Pancreas (tissue), 10 donors: ENCODE measurements at regions not wholly inside any gene's neighbourhood (a gene's known extent, or its start where the extent isn't known, plus 50 kb on each side); places are given as distances from the start of the nearest gene placed in this dataset.

Experiments used
- ATAC-seq, 4 donors: fragments of 200-7000 bp; cut with Tn5 transposase; one replicate each; pipeline versions ENCODE4 v1.8.0 to v1.9.1; 2020; ENCODE audit warnings: mild to moderate bottlenecking in 4 of 4, moderate library complexity in 4 of 4
- DNase-seq, 6 donors: peaks; one replicate each; pipeline ENCODE4 v3.0.0-alpha.2; 2020
- FAIRE-seq: peaks from 2 replicates; lab custom pipeline; 2012; peaks lifted over from hg19 to GRCh38; lab: Jason Lieb, UNC
- H3K27ac ChIP-seq, 4 donors: fragments of 200-600 bp; sonication (generic); 1 replicate in 3 of 4; 2 replicates in 1 of 4; pipeline versions ENCODE4 v1.5.0 to v1.8.0; 2020
- H3K27me3 ChIP-seq, 4 donors: fragments of 200-600 bp; one replicate each; pipeline ENCODE4 v1.8.0; 2021
- H3K36me3 ChIP-seq, 3 donors: fragments of 200-600 bp; sonication (generic) in 1 of 3; one replicate each; pipeline versions ENCODE4 v1.5.0 to v1.8.0; 2020 to 2021
- H3K4me1 ChIP-seq, 3 donors: fragments of 200-600 bp; one replicate each; pipeline ENCODE4 v1.8.0; 2021
- H3K4me3 ChIP-seq, 4 donors: fragments of 200-600 bp; sonication (generic) in 2 of 4; one replicate each; pipeline versions ENCODE4 v1.5.0 to v1.8.0; 2020 to 2021
- H3K9me3 ChIP-seq, 4 donors: fragments of 200-600 bp; one replicate each; pipeline ENCODE4 v1.8.0; 2021
- WGBS, 2 donors: extraction: QIAGEN DNeasy Blood & Tissue Kit; methylation state at CpG; one replicate each; pipeline ENCODE4 v1.1.7; 2013; 5-methylcytosine and 5-hydroxymethylcytosine counted together
- intact Hi-C, 3 donors: fragments of 100-400 bp; cut with DNase I; formaldehyde crosslinking; loops; one replicate each; pipeline versions ENCODE4 v1.11.1 to v1.14.2; 2022
- TF ChIP-seq, protein P1 (sequence below), 4 donors: fragments of 200-600 bp; sonication (generic) in 3 of 4; IDR thresholded peaks; one replicate each; pipeline versions ENCODE4 v1.5.0 to v1.8.0; 2021; ENCODE audit warnings: antibody characterized with exemption in 4 of 4
- donor health status: healthy with polysubstance abuse.
- donor health status: DM: no; HTN: no; CAD: no; lungs with moderate emphysema.
- donor health status: DM: no; HTN: no; CAD: no.
- donor health status: control.
- donor health status: control.
- donor health status: Bipolar disorder and iron deficiency.
- donor health status: DM: yes; HTN: yes; CAD: no.
- donor health status: DM: no; HTN: no; CAD: no.
- donor health status: DM: no; HTN: no; CAD: no.
- donor health status: DM: yes; HTN: yes; CAD: no.

DNA sequence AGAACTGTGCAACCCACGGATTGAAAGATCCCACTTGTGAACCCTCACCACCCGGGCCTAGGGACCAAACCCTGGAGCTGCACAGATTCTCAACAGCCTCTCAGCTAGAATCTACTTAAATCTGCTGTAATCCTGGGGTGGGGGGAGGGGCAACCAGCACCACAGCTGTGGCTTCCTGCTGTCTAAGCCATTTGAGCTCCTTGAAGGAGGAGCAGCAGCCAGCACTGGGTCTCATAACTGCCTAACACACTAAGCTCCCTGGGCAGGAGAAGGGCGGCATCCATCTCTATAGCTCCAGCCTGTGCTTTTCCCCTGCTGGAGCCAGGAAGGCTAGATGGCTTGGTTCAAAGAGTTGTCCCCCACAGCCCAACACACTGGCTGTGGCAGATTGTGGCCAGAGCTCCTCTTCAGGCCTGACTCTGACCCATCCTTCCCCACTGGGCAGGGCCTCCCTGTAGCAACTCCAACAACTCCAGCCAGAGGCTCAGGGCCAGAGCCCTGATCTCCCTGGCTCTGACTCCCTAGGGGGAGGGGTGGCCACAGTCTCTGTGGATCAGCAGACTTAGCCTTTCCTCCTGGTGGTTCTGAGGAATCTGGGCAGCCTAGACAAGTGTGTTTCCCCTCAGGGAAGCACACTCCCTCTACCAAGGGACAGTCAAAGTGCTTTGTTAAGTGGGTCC is 72.0 kb upstream of the C9orf72 start:
- Histone ChIP-seq H3K4me3 (no peak overlapping the region), H3K9me3 (no peaks in the 10 kb centered on the region), H3K27ac (no peak overlapping the region), H3K4me1 (no peaks in the 10 kb centered on the region), H3K36me3 (no peaks in the 10 kb centered on the region), H3K27me3 (no peaks in the 10 kb centered on the region)
- 62 to 78% methylated on average over 3 of the region's 3 CpGs for WGBS, 2 donors
- DNase-seq, result no peak
- no peak for ATAC-seq
- TF ChIP-seq, protein P1, sequence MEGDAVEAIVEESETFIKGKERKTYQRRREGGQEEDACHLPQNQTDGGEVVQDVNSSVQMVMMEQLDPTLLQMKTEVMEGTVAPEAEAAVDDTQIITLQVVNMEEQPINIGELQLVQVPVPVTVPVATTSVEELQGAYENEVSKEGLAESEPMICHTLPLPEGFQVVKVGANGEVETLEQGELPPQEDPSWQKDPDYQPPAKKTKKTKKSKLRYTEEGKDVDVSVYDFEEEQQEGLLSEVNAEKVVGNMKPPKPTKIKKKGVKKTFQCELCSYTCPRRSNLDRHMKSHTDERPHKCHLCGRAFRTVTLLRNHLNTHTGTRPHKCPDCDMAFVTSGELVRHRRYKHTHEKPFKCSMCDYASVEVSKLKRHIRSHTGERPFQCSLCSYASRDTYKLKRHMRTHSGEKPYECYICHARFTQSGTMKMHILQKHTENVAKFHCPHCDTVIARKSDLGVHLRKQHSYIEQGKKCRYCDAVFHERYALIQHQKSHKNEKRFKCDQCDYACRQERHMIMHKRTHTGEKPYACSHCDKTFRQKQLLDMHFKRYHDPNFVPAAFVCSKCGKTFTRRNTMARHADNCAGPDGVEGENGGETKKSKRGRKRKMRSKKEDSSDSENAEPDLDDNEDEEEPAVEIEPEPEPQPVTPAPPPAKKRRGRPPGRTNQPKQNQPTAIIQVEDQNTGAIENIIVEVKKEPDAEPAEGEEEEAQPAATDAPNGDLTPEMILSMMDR (IDR thresholded peaks at IDR 0.05), result no peak
- no peak for FAIRE-seq
- intact Hi-C loops, result no loop called here

DNA sequence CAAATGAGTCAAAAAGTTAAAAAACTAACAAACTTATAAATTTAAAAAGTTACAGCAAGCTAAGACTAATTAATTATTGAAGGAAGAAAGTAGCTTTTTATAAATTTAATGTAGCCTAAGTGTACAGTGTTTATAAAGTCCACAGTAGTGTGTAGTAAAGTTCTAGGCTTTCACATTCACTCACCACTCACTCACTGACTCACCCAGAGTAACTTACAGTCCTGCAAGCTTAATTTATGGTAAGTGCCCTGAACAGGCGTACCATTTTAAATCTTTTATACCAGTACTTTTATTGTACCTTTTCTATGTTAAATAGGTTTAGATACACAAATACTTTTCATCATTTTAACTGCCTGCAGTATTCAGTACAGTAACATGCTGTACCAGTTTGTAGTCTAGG is 80.0 kb upstream of the C9orf72 start:
- Histone ChIP-seq H3K36me3 (no peaks in the 10 kb centered on the region), H3K27ac (no peak overlapping the region), H3K4me3 (no peak overlapping the region), H3K9me3 (no peaks in the 10 kb centered on the region), H3K27me3 (no peaks in the 10 kb centered on the region), H3K4me1 (peaks cover 0 to 2% (median 0%) of the 10 kb centered on the region in 3 donors)
- ATAC-seq (no peak), FAIRE-seq (no peak), DNase-seq (no peak)
- intact Hi-C loops, result no loop called here
- 85 to 98% methylated on average over 1 of the region's 1 CpG for WGBS, 2 donors
- TF ChIP-seq, protein P1 (IDR thresholded peaks at IDR 0.05), result no peak

DNA sequence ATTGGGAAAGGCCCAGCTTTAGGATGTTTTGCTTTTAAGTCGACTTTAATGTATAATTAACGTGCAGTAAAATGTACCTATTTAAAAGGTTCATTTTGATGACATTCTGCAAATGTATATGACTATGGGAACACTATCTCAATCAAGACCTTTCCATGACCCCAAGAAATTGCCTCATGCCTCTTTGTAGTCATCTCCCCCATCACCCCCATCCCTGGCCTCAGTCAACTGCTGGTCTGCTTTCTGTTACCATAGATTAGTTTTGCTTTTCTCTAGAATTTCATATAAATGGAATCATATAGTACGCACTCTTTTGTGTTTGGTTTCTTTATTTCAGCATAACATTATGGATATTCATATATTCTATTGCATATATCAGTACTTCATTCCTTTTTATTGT is 80.7 kb upstream of the C9orf72 start:
- H3K27ac ChIP-seq, result no peak overlapping the region
- FAIRE-seq, result no peak

DNA sequence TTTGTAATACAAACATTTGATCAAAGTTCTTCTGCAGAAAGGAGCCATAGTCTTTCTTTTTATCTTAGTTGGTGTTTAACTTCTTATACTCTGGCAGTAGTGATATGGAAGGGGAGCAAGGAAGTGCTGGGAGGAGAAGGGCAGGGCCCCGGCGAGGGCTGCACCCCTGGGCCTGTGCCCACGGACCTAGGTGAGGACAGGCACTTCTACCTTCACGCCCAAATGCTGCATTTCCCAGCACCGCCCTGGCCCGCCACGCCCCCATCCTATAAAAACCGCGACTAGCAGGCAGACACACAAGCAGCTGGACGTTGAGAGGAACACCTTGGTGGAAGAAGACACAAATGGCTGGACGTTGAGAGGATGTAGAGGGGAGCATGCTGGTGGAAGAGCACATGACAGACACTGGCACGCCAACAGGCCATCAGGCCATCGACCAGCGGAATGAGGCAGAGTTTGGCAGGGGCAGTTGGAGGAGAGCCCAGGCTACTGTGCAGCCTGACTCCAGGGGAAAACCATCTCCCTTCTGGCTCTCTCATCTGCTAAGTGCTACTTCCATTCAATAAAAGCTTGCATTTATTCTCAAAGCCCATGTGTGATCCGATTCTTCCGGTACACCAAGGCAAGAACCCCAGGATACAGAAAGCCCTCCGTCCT is 81.5 kb upstream of the C9orf72 start:
- Histone ChIP-seq H3K27me3 (no peaks in the 10 kb centered on the region), H3K36me3 (no peaks in the 10 kb centered on the region), H3K27ac (peak overlapping the region in 1 of 4 donors; percentile 52), H3K9me3 (no peaks in the 10 kb centered on the region), H3K4me1 (peaks cover 0 to 2% (median 0%) of the 10 kb centered on the region in 3 donors), H3K4me3 (no peak overlapping the region)
- intact Hi-C loops, result no loop called here
- peak; percentile 81 to 99 (median 94) for ATAC-seq
- peak; percentile 47 to 88 (median 70) for DNase-seq
- TF ChIP-seq, protein P1 (IDR thresholded peaks at IDR 0.05), result no peak
- no peak for FAIRE-seq
- WGBS, 2 donors, result 40 to 49% methylated on average over 17 of the region's 17 CpGs

More for the DNA sequence above, 80.7 kb upstream of the C9orf72 start:
- ATAC-seq (no peak), DNase-seq (no peak)
- Histone ChIP-seq H3K4me3 (no peak overlapping the region), H3K9me3 (no peaks in the 10 kb centered on the region), H3K4me1 (peaks cover 0 to 2% (median 0%) of the 10 kb centered on the region in 3 donors), H3K27me3 (no peaks in the 10 kb centered on the region), H3K36me3 (no peaks in the 10 kb centered on the region)
- TF ChIP-seq, protein P1 (IDR thresholded peaks at IDR 0.05), result no peak
- intact Hi-C loops, result no loop called here
- 63 to 94% methylated on average over 3 of the region's 3 CpGs for WGBS, 2 donors

DNA sequence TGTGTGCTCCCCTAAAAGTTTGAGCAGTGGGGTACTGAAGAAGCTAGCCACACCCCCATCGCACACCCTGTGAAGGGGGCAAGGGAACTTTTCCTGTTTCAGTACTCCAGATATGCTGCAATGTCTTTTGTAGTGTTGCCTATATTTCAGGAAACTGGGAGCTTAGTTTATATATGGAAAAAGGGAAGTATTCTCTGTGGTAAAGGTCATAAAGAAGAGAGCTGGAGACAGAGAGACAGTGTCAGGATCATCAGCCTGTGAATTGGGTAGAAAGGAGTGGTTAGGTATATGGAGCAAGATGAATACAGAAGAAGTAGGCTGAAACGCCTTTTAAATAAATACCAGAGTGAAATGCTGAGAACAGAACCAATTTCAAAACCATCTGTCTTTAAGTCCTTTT is 82.2 kb upstream of the C9orf72 start:
- TF ChIP-seq, protein P1 (IDR thresholded peaks at IDR 0.05), result no peak
- no peaks in the 10 kb centered on the region for H3K36me3 ChIP-seq
- WGBS, 2 donors, result 86 to 92% methylated on average over 2 of the region's 2 CpGs
- intact Hi-C loops, result no loop called here
- ATAC-seq (no peak), FAIRE-seq (no peak), DNase-seq (no peak)
- H3K9me3 ChIP-seq, result no peaks in the 10 kb centered on the region
- H3K27ac ChIP-seq, result peak overlapping the region in 1 of 4 donors; percentile 52
- H3K4me1 ChIP-seq, result peaks cover 0 to 2% (median 0%) of the 10 kb centered on the region in 3 donors
- H3K4me3 ChIP-seq, result no peak overlapping the region
- no peaks in the 10 kb centered on the region for H3K27me3 ChIP-seq
